K562 (cell line): ENCODE measurements at regions not wholly inside any gene's neighbourhood (a gene's known extent, or its start where the extent isn't known, plus 50 kb on each side); places are given as distances from the start of the nearest gene placed in this dataset.
A peak's percentile ranks its signal among the peaks of the same experiment; 100 is the strongest.

Experiments
- ATAC-seq: fragments of 200-7000 bp; cut with Tn5 transposase; 3 replicates; pipeline ENCODE4 v1.9.1; 2020; ENCODE audit warnings: moderate library complexity
- BruUV-seq: library from RNA; stranded (reverse); fragments of 400-500 nt; replicated peaks from 2 replicates; lab custom pipeline; 2021; lab: Mats Ljungman, UMichigan
- CTCF ChIA-PET: fragments of 300-600 bp; formaldehyde crosslinking; extraction: SDS; loops from one replicate; lab custom pipeline; 2021; ENCODE audit warnings: low intra/inter-chr PET ratio; lab: Yijun Ruan, JAX
- POLR2A ChIA-PET: fragments of 300-600, 350-650 bp; sonication (Branson Sonifier 250); formaldehyde crosslinking; extraction: SDS; loops from one replicate; lab custom pipeline; 2021; ENCODE audit warnings: antibody characterized with exemption, inconsistent platforms; lab: Yijun Ruan, JAX
- DNase-seq, 4 experiments: peaks; one replicate each; pipeline versions ENCODE4 v3.0.0 to v3.0.0-alpha.2; 2011 to 2018; ENCODE audit warnings: low spot score in 3 of 4, mixed read lengths in 3 of 4; ENCODE audit errors: extremely low read depth in 1 of 4
- FAIRE-seq: peaks from 2 replicates; lab custom pipeline; 2011; peaks lifted over from hg19 to GRCh38; lab: Jason Lieb, UNC
- H2AFZ ChIP-seq: 2 replicates; pipeline ENCODE4 v1.6.0; 2011; ENCODE audit warnings: low read depth, low read length, control low read depth, inconsistent platforms
- H3K27ac ChIP-seq: fragments of 200-600 bp; 3 replicates; pipeline ENCODE4 v1.8.0; 2011; ENCODE audit warnings: low read depth, mild to moderate bottlenecking, control low read depth, inconsistent platforms, low read length, moderate library complexity, mixed read lengths; ENCODE audit errors: extremely low read depth
- H3K27me3 ChIP-seq, 2 experiments: fragments of 300-600 bp in 1 of 2; 2 replicates in 1 of 2; 3 replicates in 1 of 2; pipeline versions ENCODE4 v1.6.0 to v1.8.0; 2011; ENCODE audit warnings: inconsistent platforms in 2 of 2, low read length in 2 of 2, mild to moderate bottlenecking in 1 of 2, mixed read lengths in 1 of 2, moderate library complexity in 1 of 2; ENCODE audit not compliant: control insufficient read depth in 2 of 2, insufficient read depth in 2 of 2
- H3K36me3 ChIP-seq: fragments of 300-600 bp; 3 replicates; pipeline ENCODE4 v1.8.0; 2011; ENCODE audit warnings: mild to moderate bottlenecking, low read length, inconsistent platforms; ENCODE audit not compliant: control insufficient read depth, insufficient read depth
- H3K4me1 ChIP-seq, 2 experiments: fragments of 200-600 bp in 1 of 2; replicated peaks in 1 of 2; 2 replicates in 1 of 2; 3 replicates in 1 of 2; pipeline versions ENCODE4 v1.5.1 to v1.8.0; 2011; ENCODE audit warnings: inconsistent platforms in 2 of 2, low read length in 2 of 2, mild to moderate bottlenecking in 1 of 2, mixed read lengths in 1 of 2, moderate library complexity in 1 of 2; ENCODE audit not compliant: control insufficient read depth in 2 of 2, insufficient read depth in 2 of 2
- H3K4me2 ChIP-seq: 2 replicates; pipeline ENCODE4 v1.6.1; 2011; ENCODE audit warnings: low read length, control low read depth, inconsistent platforms, mixed read lengths; ENCODE audit not compliant: insufficient read depth
- H3K4me3 ChIP-seq: fragments of 200-600 bp; sonication (generic), shearing (Covaris generic); 2 replicates; pipeline ENCODE4 v1.5.1; 2016; ENCODE audit warnings: control low read depth, inconsistent platforms
- H3K79me2 ChIP-seq: fragments of 200-600 bp; 3 replicates; pipeline ENCODE4 v1.8.0; 2011; ENCODE audit warnings: low read length, inconsistent platforms; ENCODE audit not compliant: control insufficient read depth, insufficient read depth
- H3K9ac ChIP-seq, 2 experiments: 2 replicates each; pipeline versions ENCODE4 v1.6.0 to v1.6.1; 2011; ENCODE audit warnings: low read depth in 2 of 2, low read length in 2 of 2, control low read depth in 1 of 2, inconsistent platforms in 1 of 2, mild to moderate bottlenecking in 1 of 2, mixed read lengths in 1 of 2; ENCODE audit not compliant: insufficient read depth in 1 of 2
- H3K9me1 ChIP-seq: one replicate; pipeline ENCODE4 v1.6.0; 2011; ENCODE audit warnings: inconsistent platforms, mild to moderate bottlenecking, low read length, moderate library complexity; ENCODE audit not compliant: control insufficient read depth, insufficient read depth
- H3K9me3 ChIP-seq: replicated peaks from 2 replicates; pipeline ENCODE4 v1.5.1; 2011; ENCODE audit warnings: low read depth, low read length, inconsistent platforms; ENCODE audit not compliant: control insufficient read depth, insufficient read depth
- H4K20me1 ChIP-seq: replicated peaks from 2 replicates; pipeline ENCODE4 v1.6.1; 2011; ENCODE audit warnings: low read length, inconsistent platforms, mixed read lengths; ENCODE audit not compliant: control insufficient read depth, insufficient read depth
- CXXC5 ChIP-seq: fragments of 250-450 bp; sonication (Bioruptor Pico); IDR thresholded peaks from 2 replicates; pipeline ENCODE4 v1.8.0; 2022; ENCODE audit warnings: inconsistent platforms, mild to moderate bottlenecking, moderate library complexity
- FOSL1 ChIP-seq: fragments of 200-800 bp; sonication (Bioruptor generic); conservative IDR thresholded peaks from 2 replicates; pipeline ENCODE4 v1.6.1; 2016; ENCODE audit warnings: missing genetic modification characterization, missing compliant biosample characterization
- FOXK1 ChIP-seq: sonication (generic); formaldehyde crosslinking; IDR thresholded peaks from 2 replicates; pipeline ENCODE4 v1.8.0; 2022; ENCODE audit warnings: missing genetic modification reagents, mild to moderate bottlenecking, borderline replicate concordance
- HNRNPUL1 ChIP-seq: fragments of 200-400 bp; formaldehyde crosslinking; IDR thresholded peaks from 2 replicates; pipeline ENCODE4 v1.6.1; 2017; ENCODE audit warnings: low read length
- KDM4B ChIP-seq, 2 experiments: fragments of 450-650 bp in 1 of 2; sonication (generic) in 1 of 2; IDR thresholded peaks; 2 replicates each; pipeline ENCODE4 v1.6.1; 2016 to 2017; ENCODE audit warnings: borderline replicate concordance in 2 of 2, antibody characterized with exemption in 1 of 2, low read depth in 1 of 2, mild to moderate bottlenecking in 1 of 2
- MYBL2 ChIP-seq, 2 experiments: fragments of 450-650 bp in 1 of 2; sonication (generic) in 1 of 2; formaldehyde crosslinking in 1 of 2; IDR thresholded peaks; 2 replicates each; pipeline versions ENCODE4 v1.6.1 to v1.8.1; 2017 to 2022; ENCODE audit warnings: borderline replicate concordance in 1 of 2, inconsistent platforms in 1 of 2, low read depth in 1 of 2, mild to moderate bottlenecking in 1 of 2, missing genetic modification reagents in 1 of 2, moderate library complexity in 1 of 2
- RHOXF2B ChIP-seq: fragments of 250-450 bp; sonication (Bioruptor Pico); conservative IDR thresholded peaks from 2 replicates; pipeline ENCODE4 v1.5.1; 2021
- ZNF232 ChIP-seq: sonication (generic); formaldehyde crosslinking; IDR thresholded peaks from 2 replicates; pipeline ENCODE4 v1.8.0; 2022; ENCODE audit warnings: mild to moderate bottlenecking, missing genetic modification reagents
- ZNF668 ChIP-seq: fragments of 250-450 bp; sonication (Bioruptor Pico); IDR thresholded peaks from 2 replicates; pipeline ENCODE4 v1.8.0; 2022; ENCODE audit warnings: mild to moderate bottlenecking, inconsistent platforms
- ZNF778 ChIP-seq: fragments of 450-650 bp; formaldehyde crosslinking; IDR thresholded peaks from 2 replicates; pipeline ENCODE4 v1.4.0; 2020; ENCODE audit warnings: mild to moderate bottlenecking, moderate library complexity
- WGBS: fragments of 100-300 bp; shearing (Covaris generic); methylation state at CpG from one replicate; pipeline ENCODE4 v1.1.6; 2016; ENCODE audit warnings: low coverage, mixed read lengths; ENCODE audit not compliant: insufficient coverage; ENCODE audit errors: missing lambda C conversion rate; 5-methylcytosine and 5-hydroxymethylcytosine counted together
- in situ Hi-C: fragments of 300-500 bp; cut with MboI; formaldehyde crosslinking; loops from 4 replicates; pipeline ENCODE4 v1.15.0; 2018; ENCODE audit warnings: inconsistent platforms, mixed read lengths
- intact Hi-C: fragments of 100-400 bp; cut with micrococcal nuclease; formaldehyde crosslinking; loops from 2 replicates; pipeline ENCODE4 v1.14.2; 2022
- TF ChIP-seq, protein P1 (sequence below): sonication (generic); formaldehyde crosslinking; IDR thresholded peaks from 2 replicates; pipeline ENCODE4 v1.8.0; 2022; ENCODE audit warnings: mild to moderate bottlenecking, missing genetic modification reagents
- TF ChIP-seq, protein P2 (sequence below), 2 experiments: fragments of 450-650 bp in 1 of 2; sonication (generic) in 1 of 2; formaldehyde crosslinking; conservative IDR thresholded peaks; 2 replicates each; pipeline versions ENCODE4 v1.4.0 to v1.8.1; 2020 to 2022; ENCODE audit warnings: mild to moderate bottlenecking in 1 of 2, missing genetic modification reagents in 1 of 2
- TF ChIP-seq, protein P3 (sequence below), 2 experiments: fragments of 150-350 bp in 1 of 2; IDR thresholded peaks; 2 replicates each; pipeline ENCODE4 v1.6.1; 2012 to 2016; ENCODE audit warnings: low read depth in 2 of 2, low read length in 2 of 2, mild to moderate bottlenecking in 1 of 2, moderate library complexity in 1 of 2

DNA sequence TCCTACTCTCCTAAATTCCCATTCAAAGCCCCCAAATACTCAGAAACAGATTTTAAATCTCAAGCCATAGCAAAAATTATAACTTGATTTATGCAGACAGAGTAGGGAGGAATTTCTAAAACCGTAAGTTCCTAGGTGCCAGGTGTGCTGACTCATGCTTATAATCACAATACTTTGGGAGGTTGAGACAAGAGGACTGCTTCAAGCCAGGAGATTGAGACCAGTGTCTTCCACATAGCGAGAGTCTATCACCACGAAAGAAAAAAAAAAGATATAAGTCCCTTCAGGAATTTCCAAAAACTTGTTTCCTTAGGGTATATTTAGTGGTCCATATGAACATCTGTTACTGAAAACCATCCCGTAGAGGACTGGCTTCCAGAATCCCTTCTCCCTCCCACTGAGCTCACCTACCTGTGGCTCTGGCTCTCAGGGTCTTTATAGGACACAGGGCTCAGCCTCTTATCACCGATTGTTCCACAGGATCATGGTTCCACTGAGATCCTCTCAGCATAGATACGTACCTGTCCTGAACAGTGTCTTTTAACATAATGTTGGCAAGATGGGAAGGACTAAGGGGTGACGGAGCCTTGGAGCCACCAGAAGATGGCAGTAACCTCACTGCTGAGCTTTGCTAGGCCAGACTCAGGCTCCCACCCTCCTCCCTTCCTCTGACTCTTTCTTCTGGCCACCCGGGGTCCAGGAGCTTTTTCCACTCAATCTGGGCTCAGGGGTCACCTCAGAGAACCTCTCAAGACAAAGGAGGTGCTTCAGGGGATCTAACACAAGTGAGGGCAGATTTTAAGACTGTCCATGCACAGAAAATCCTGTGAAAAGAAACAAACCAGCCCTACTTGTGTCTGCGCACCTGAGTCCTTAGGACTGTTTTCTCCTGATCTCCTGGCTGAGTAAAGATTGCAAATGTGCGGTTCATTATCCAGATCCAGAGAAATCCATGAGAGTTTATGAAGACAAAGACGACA, 117.5 kb upstream of the TOP3B start:
- Histone ChIP-seq H3K27me3 (peaks cover 42 to 59% of the 10 kb centered on the region in 2 experiments), H3K79me2 (no peaks in the 10 kb centered on the region), H2AFZ (peak overlapping the region; percentile 58), H3K36me3 (no peaks in the 10 kb centered on the region), H3K4me2 (peak overlapping the region; percentile 10; the same call in 1 of the 2 replicates), H4K20me1 (no peaks in the 10 kb centered on the region), H3K27ac (no peak overlapping the region), H3K4me3 (no peak overlapping the region), H3K4me1 (peaks cover 0 to 2% of the 10 kb centered on the region in 2 experiments; a peak in 2 of 5 replicates), H3K9me3 (no peaks in the 10 kb centered on the region), H3K9me1 (peaks cover 2% of the 10 kb centered on the region), H3K9ac (no peak overlapping the region)
- peak; percentile 95 for ATAC-seq
- in situ Hi-C loops (no loop called here), intact Hi-C loops (loop anchor here (2.0 to 5.0 kb wide), 7 partner anchors 38 to 388 kb away; no protein-coding TSS in a partner anchor)
- CTCF ChIA-PET = interaction anchor here (0.6 to 2.4 kb wide), 8 partner anchors 40 to 586 kb away, joined by 3 to 19 read pairs (median 4); no protein-coding TSS in a partner anchor
- DNase-seq = peak in 2 of 4 experiments; percentile 89 to 92
- POLR2A ChIA-PET = interaction anchor here (0.6 to 6.4 kb wide), 16 partner anchors 8 to 1019 kb away, joined by 3 to 98 read pairs (median 3); no protein-coding TSS in a partner anchor
- BruUV-seq = no TSS peak
- peak; percentile 87 for FAIRE-seq
- WGBS = 9% methylated on average over 11 of the region's 11 CpGs
- 0 out of 2 replicates have a peak, but pooled peaks have one; percentile 73 for TF ChIP-seq HNRNPUL1
- TF ChIP-seq, protein P1, sequence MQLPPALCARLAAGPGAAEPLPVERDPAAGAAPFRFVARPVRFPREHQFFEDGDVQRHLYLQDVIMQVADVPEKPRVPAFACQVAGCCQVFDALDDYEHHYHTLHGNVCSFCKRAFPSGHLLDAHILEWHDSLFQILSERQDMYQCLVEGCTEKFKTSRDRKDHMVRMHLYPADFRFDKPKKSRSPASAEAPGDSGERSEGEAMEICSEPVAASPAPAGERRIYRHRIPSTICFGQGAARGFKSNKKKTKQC (CRISPR knock-in tag) = peak; percentile 64; the same call in 1 of the 2 replicates
- TF ChIP-seq MYBL2 (IDR thresholded peaks at IDR 0.05; ENCODE audit: low read depth) = no peak
- TF ChIP-seq MYBL2 (CRISPR knock-in tag; IDR thresholded peaks at IDR 0.05; ENCODE audit: borderline replicate concordance) = 0 out of 2 replicates have a peak, but pooled peaks have one; percentile 52
- TF ChIP-seq CXXC5 (CRISPR knock-in tag) = peak; percentile 6; the same call in 1 of the 2 replicates
- TF ChIP-seq ZNF232 (CRISPR knock-in tag) = peak; percentile 63; the same call in 1 of the 2 replicates
- TF ChIP-seq, protein P2, sequence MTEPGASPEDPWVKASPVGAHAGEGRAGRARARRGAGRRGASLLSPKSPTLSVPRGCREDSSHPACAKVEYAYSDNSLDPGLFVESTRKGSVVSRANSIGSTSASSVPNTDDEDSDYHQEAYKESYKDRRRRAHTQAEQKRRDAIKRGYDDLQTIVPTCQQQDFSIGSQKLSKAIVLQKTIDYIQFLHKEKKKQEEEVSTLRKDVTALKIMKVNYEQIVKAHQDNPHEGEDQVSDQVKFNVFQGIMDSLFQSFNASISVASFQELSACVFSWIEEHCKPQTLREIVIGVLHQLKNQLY (CRISPR knock-in tag; conservative IDR thresholded peaks at IDR 0.05) = peak in 1 of 2 experiments; percentile 56; a peak in 2 of 4 replicates
- TF ChIP-seq, protein P3, sequence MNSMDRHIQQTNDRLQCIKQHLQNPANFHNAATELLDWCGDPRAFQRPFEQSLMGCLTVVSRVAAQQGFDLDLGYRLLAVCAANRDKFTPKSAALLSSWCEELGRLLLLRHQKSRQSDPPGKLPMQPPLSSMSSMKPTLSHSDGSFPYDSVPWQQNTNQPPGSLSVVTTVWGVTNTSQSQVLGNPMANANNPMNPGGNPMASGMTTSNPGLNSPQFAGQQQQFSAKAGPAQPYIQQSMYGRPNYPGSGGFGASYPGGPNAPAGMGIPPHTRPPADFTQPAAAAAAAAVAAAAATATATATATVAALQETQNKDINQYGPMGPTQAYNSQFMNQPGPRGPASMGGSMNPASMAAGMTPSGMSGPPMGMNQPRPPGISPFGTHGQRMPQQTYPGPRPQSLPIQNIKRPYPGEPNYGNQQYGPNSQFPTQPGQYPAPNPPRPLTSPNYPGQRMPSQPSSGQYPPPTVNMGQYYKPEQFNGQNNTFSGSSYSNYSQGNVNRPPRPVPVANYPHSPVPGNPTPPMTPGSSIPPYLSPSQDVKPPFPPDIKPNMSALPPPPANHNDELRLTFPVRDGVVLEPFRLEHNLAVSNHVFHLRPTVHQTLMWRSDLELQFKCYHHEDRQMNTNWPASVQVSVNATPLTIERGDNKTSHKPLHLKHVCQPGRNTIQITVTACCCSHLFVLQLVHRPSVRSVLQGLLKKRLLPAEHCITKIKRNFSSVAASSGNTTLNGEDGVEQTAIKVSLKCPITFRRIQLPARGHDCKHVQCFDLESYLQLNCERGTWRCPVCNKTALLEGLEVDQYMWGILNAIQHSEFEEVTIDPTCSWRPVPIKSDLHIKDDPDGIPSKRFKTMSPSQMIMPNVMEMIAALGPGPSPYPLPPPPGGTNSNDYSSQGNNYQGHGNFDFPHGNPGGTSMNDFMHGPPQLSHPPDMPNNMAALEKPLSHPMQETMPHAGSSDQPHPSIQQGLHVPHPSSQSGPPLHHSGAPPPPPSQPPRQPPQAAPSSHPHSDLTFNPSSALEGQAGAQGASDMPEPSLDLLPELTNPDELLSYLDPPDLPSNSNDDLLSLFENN (IDR thresholded peaks at IDR 0.05; ENCODE audit: low read depth in 2 of 2, low read length in 2 of 2) = no peak
- 0 out of 2 replicates have a peak, but pooled peaks have one; percentile 12 for TF ChIP-seq ZNF778 (CRISPR knock-in tag)
- TF ChIP-seq ZNF668 (CRISPR knock-in tag) = 0 out of 2 replicates have a peak, but pooled peaks have one; percentile 61
- 0 out of 4 replicates have a peak, but pooled peaks of 1 of the 2 experiments have one; percentile 64 for TF ChIP-seq KDM4B (IDR thresholded peaks at IDR 0.05; ENCODE audit: borderline replicate concordance in 2 of 2, low read depth in 1 of 2)
- TF ChIP-seq FOSL1 (tag) = 0 out of 2 replicates have a peak, but pooled peaks have one; percentile 39
- TF ChIP-seq FOXK1 = peak; percentile 85; the same call in 1 of the 2 replicates
- TF ChIP-seq RHOXF2B (CRISPR knock-in tag) = 0 out of 2 replicates have a peak, but pooled peaks have one; percentile 58
